Endothelial cell of umbilical vein (primary cell): ENCODE measurements at regions not wholly inside any gene's neighbourhood (a gene's known extent, or its start where the extent isn't known, plus 50 kb on each side); places are given as distances from the start of the nearest gene placed in this dataset.

Source experiments
- BruUV-seq: library from RNA; stranded (reverse); fragments of 400-500 nt; replicated peaks from 2 replicates; lab custom pipeline; 2021; lab: Mats Ljungman, UMichigan
- CTCF ChIA-PET: fragments of 300-600, 350-600 bp; sonication (Branson Sonifier 250); formaldehyde crosslinking; loops from one replicate; lab custom pipeline; 2021; ENCODE audit warnings: antibody characterized with exemption, inconsistent platforms; lab: Charles Lee
- POLR2A ChIA-PET: fragments of 300-600, 350-600 bp; sonication (Branson Sonifier 250); formaldehyde crosslinking; loops from one replicate; lab custom pipeline; 2021; ENCODE audit warnings: antibody characterized with exemption, inconsistent platforms; lab: Charles Lee
- DNase-seq: peaks from one replicate; pipeline ENCODE4 v3.0.0-alpha.2; 2011; ENCODE audit warnings: low read depth, low spot score
- FAIRE-seq: peaks from 2 replicates; lab custom pipeline; 2011; peaks lifted over from hg19 to GRCh38; lab: Jason Lieb, UNC
- H2AFZ ChIP-seq: 2 replicates; pipeline ENCODE4 v1.6.0; 2012; ENCODE audit warnings: low read depth, low read length, control low read depth, inconsistent platforms
- H3K27ac ChIP-seq: 2 replicates; pipeline ENCODE4 v1.5.1; 2011; ENCODE audit warnings: low read depth, mild to moderate bottlenecking, control low read depth, low read length, moderate library complexity; ENCODE audit not compliant: insufficient read depth
- H3K27me3 ChIP-seq, 2 experiments: 2 replicates each; pipeline versions ENCODE4 v1.6.0 to v1.6.1; 2011; ENCODE audit warnings: low read length in 2 of 2, mixed read lengths in 1 of 2; ENCODE audit not compliant: control insufficient read depth in 2 of 2, insufficient read depth in 2 of 2
- H3K36me3 ChIP-seq, 2 experiments: 2 replicates in 1 of 2; 3 replicates in 1 of 2; pipeline ENCODE4 v1.5.1; 2011; ENCODE audit warnings: low read length in 2 of 2, mild to moderate bottlenecking in 1 of 2, moderate library complexity in 1 of 2; ENCODE audit not compliant: control insufficient read depth in 2 of 2, insufficient read depth in 2 of 2; ENCODE audit errors: extremely low read depth in 1 of 2
- H3K4me1 ChIP-seq: 3 replicates; pipeline ENCODE4 v1.5.1; 2011; ENCODE audit warnings: mild to moderate bottlenecking, low read length; ENCODE audit not compliant: control insufficient read depth, insufficient read depth; ENCODE audit errors: extremely low read depth
- H3K4me2 ChIP-seq: 2 replicates; pipeline ENCODE4 v1.6.1; 2011; ENCODE audit warnings: low read length, control low read depth, mixed read lengths; ENCODE audit not compliant: insufficient read depth
- H3K4me3 ChIP-seq, 3 experiments: fragments of 200-600 bp in 1 of 3; sonication (generic), shearing (Covaris generic) in 1 of 3; replicated peaks in 1 of 3; 2 replicates each; pipeline ENCODE4 v1.5.1; 2011 to 2016; ENCODE audit warnings: control low read depth in 3 of 3, low read length in 3 of 3, mild to moderate bottlenecking in 2 of 3, inconsistent platforms in 1 of 3, low read depth in 1 of 3, moderate library complexity in 1 of 3; ENCODE audit not compliant: insufficient read depth in 1 of 3
- H3K79me2 ChIP-seq: 2 replicates; pipeline ENCODE4 v1.6.0; 2012; ENCODE audit warnings: low read length, inconsistent platforms; ENCODE audit not compliant: control insufficient read depth, insufficient read depth
- H3K9ac ChIP-seq: replicated peaks from 2 replicates; pipeline ENCODE3; 2011; ENCODE audit warnings: low read length, control low read depth; ENCODE audit not compliant: insufficient read depth; ENCODE audit errors: extremely low read depth
- H3K9me1 ChIP-seq: replicated peaks from 3 replicates; pipeline ENCODE4 v1.6.0; 2011; ENCODE audit warnings: mild to moderate bottlenecking, low read length; ENCODE audit not compliant: control insufficient read depth, insufficient read depth; ENCODE audit errors: extremely low read depth
- H3K9me3 ChIP-seq: replicated peaks from 2 replicates; pipeline ENCODE4 v1.5.1; 2012; ENCODE audit warnings: low read length, inconsistent platforms; ENCODE audit not compliant: control insufficient read depth, insufficient read depth
- H4K20me1 ChIP-seq: replicated peaks from 2 replicates; pipeline ENCODE3; 2011; ENCODE audit warnings: mild to moderate bottlenecking, low read length; ENCODE audit not compliant: control insufficient read depth, insufficient read depth; ENCODE audit errors: extremely low read depth
- EZH2 ChIP-seq: IDR thresholded peaks from 2 replicates; pipeline ENCODE4 v1.6.1; 2012; ENCODE audit warnings: borderline replicate concordance, low read depth, mild to moderate bottlenecking, moderate library complexity, low read length, inconsistent platforms; ENCODE audit not compliant: severe bottlenecking
- FOS ChIP-seq: IDR thresholded peaks from 2 replicates; pipeline ENCODE4 v1.6.1; 2011; ENCODE audit warnings: mild to moderate bottlenecking, low read length, moderate library complexity, borderline replicate concordance; ENCODE audit not compliant: insufficient read depth
- GATA2 ChIP-seq: IDR thresholded peaks from 2 replicates; pipeline ENCODE4 v1.7.0; 2011; ENCODE audit warnings: low read depth, mild to moderate bottlenecking, moderate library complexity, mixed read lengths, low read length; ENCODE audit not compliant: insufficient read length, insufficient read depth
- JUN ChIP-seq: IDR thresholded peaks from 2 replicates; pipeline ENCODE4 v1.6.1; 2011; ENCODE audit warnings: borderline replicate concordance, low read depth; ENCODE audit not compliant: insufficient read length, insufficient read depth
- MYC ChIP-seq: IDR thresholded peaks from one replicate; pipeline ENCODE4 v1.6.1; 2011; ENCODE audit warnings: mild to moderate bottlenecking, low read depth, low read length
- POLR2A ChIP-seq: IDR thresholded peaks from 2 replicates; pipeline ENCODE4 v1.6.1; 2012; ENCODE audit warnings: low read depth, mild to moderate bottlenecking, control low read depth, low read length
- POLR2AphosphoS5 ChIP-seq: IDR thresholded peaks from 2 replicates; pipeline ENCODE4 v1.6.1; 2012; ENCODE audit warnings: low read depth, mild to moderate bottlenecking, control low read depth, low read length, moderate library complexity; ENCODE audit not compliant: insufficient read depth
- dilution Hi-C: fragments of 300-500 bp; cut with MboI; formaldehyde crosslinking; loops from one replicate; pipeline ENCODE4 v1.15.0; 2019; ENCODE audit warnings: low sequenced_read_pairs; ENCODE audit not compliant: extremely low pct_ligation_motif_present
- intact Hi-C: fragments of 100-400 bp; cut with micrococcal nuclease; formaldehyde crosslinking; loops from one replicate; pipeline ENCODE4 v1.10.0; 2022
- TF ChIP-seq, protein P1 (sequence below), 2 donors: IDR thresholded peaks; 1 replicate in 1 of 2; 2 replicates in 1 of 2; pipeline ENCODE4 v1.5.1; 2011; ENCODE audit warnings: low read length in 2 of 2, mild to moderate bottlenecking in 2 of 2, moderate library complexity in 2 of 2, control low read depth in 1 of 2, inconsistent platforms in 1 of 2, low read depth in 1 of 2; ENCODE audit not compliant: insufficient read depth in 1 of 2; ENCODE audit errors: extremely low read depth in 1 of 2
- TF ChIP-seq, protein P2 (sequence below): IDR thresholded peaks from 2 replicates; pipeline ENCODE4 v1.6.1; 2011; ENCODE audit not compliant: insufficient read depth, insufficient read length

DNA sequence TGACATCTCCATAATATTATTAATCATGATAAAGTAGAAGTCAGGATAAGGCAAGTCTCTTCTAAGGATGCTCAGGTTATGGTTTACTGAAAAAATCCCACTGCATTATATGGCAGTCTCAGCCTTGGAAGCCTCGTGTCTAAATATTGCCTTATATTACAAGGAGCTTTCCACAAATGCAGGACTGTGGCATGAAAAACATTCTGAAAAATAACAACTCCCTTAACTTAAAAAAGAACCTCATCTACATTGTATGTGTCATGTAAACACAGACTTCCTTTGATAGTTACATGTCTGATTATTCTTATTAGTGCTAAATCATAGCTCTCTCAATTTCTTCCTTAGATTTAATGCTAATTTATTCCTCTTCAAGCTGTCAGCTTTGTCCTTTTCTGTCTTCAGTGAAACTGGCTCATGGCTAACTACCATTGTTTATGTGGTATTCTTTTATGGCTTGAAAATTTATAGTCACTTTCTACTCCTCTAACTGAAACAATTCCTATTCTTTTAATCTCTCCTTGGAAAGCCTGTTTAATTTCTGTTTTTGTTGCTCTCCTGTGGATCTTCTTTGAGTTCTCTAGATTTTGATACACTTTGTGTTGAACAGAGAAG lies 156.1 kb downstream of the KIF20B start:
- H3K9me1 ChIP-seq: no peaks in the 10 kb centered on the region
- H3K9me3 ChIP-seq: no peaks in the 10 kb centered on the region
- ChIA-PET CTCF (interaction anchor here (0.6 to 1.2 kb wide), 2 partner anchors 10 to 12 kb away, joined by 3 to 4 read pairs; no protein-coding TSS in a partner anchor), POLR2A (no interaction called here)
- H3K27ac ChIP-seq: no peak overlapping the region
- no peaks in the 10 kb centered on the region for H3K79me2 ChIP-seq
- BruUV-seq: no TSS peak
- dilution Hi-C loops: no loop called here
- H3K36me3 ChIP-seq: no peaks in the 10 kb centered on the region
- no peak overlapping the region for H3K4me2 ChIP-seq
- no peak overlapping the region for H2AFZ ChIP-seq
- DNase-seq (no peak), FAIRE-seq (peak; percentile 21)
- H3K27me3 ChIP-seq: peaks cover 0 to 2% of the 10 kb centered on the region in 2 experiments
- no peak overlapping the region for H3K4me3 ChIP-seq
- intact Hi-C loops: no loop called here
- H4K20me1 ChIP-seq: no peaks in the 10 kb centered on the region
- TF ChIP-seq, protein P1, sequence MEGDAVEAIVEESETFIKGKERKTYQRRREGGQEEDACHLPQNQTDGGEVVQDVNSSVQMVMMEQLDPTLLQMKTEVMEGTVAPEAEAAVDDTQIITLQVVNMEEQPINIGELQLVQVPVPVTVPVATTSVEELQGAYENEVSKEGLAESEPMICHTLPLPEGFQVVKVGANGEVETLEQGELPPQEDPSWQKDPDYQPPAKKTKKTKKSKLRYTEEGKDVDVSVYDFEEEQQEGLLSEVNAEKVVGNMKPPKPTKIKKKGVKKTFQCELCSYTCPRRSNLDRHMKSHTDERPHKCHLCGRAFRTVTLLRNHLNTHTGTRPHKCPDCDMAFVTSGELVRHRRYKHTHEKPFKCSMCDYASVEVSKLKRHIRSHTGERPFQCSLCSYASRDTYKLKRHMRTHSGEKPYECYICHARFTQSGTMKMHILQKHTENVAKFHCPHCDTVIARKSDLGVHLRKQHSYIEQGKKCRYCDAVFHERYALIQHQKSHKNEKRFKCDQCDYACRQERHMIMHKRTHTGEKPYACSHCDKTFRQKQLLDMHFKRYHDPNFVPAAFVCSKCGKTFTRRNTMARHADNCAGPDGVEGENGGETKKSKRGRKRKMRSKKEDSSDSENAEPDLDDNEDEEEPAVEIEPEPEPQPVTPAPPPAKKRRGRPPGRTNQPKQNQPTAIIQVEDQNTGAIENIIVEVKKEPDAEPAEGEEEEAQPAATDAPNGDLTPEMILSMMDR (IDR thresholded peaks at IDR 0.05; ENCODE audit: extremely low read depth in 1 of 2, insufficient read depth in 1 of 2, low read depth in 1 of 2, low read length in 2 of 2): no peak
- TF ChIP-seq POLR2A (no peak), FOS (no peak), POLR2AphosphoS5 (no peak), MYC (no peak), EZH2 (no peak), GATA2 (no peak), JUN (no peak)
- TF ChIP-seq, protein P2, sequence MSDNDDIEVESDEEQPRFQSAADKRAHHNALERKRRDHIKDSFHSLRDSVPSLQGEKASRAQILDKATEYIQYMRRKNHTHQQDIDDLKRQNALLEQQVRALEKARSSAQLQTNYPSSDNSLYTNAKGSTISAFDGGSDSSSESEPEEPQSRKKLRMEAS: no peak
- H3K9ac ChIP-seq: no peak overlapping the region
- no peaks in the 10 kb centered on the region for H3K4me1 ChIP-seq
